ENCODE measurements at regions not wholly inside any gene's neighbourhood (a gene's known extent, or its start where the extent isn't known, plus 50 kb on each side); places are given as distances from the start of the nearest gene placed in this dataset.

DNA sequence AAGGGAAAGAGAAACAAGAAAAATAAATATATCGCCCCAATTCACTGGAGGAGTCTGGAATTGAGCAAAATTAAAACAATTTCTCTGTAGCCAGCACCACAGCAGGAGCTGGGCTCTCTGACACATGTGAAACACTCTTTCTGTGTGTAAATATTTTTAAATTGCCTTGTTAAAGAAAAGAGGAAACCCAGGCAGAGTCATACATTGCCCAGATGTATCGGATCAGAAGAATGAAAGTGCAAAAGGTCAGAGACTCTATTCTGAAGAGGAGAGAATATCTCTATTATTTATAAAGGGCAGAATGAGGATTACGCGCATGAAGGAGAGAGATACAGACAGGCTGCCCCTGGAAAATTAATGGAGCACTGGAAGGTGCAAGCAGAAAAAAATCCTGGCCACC is 127.0 kb upstream of the MAN1A1 start:
- TF ChIP-seq, protein P1, sequence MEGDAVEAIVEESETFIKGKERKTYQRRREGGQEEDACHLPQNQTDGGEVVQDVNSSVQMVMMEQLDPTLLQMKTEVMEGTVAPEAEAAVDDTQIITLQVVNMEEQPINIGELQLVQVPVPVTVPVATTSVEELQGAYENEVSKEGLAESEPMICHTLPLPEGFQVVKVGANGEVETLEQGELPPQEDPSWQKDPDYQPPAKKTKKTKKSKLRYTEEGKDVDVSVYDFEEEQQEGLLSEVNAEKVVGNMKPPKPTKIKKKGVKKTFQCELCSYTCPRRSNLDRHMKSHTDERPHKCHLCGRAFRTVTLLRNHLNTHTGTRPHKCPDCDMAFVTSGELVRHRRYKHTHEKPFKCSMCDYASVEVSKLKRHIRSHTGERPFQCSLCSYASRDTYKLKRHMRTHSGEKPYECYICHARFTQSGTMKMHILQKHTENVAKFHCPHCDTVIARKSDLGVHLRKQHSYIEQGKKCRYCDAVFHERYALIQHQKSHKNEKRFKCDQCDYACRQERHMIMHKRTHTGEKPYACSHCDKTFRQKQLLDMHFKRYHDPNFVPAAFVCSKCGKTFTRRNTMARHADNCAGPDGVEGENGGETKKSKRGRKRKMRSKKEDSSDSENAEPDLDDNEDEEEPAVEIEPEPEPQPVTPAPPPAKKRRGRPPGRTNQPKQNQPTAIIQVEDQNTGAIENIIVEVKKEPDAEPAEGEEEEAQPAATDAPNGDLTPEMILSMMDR (IDR thresholded peaks at IDR 0.05; ENCODE audit: low read depth, low read length, missing control alignments) = no peak
- no peak overlapping the region for H3K4me3 ChIP-seq (replicated peaks; ENCODE audit: low read depth, low read length)
- DNase-seq (ENCODE audit: extremely low read depth, low read depth) = no peak

DNA sequence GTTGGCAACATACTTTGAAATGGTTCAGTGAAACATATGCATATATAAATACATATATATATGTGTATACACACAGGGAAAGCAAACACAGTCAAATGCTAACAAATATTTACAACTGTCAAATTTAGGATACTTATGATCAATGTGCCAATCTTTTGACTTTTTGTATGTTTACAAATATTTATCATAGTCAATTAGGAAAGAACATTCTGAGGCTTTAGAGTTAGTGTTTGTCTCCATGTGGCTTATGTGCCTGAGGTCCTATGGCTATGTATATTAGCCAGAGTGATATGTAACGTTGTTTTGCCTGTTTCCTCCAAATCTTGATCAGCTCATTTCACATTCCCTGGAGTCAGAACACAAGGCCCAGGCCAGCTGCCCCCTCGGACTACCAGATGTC is 126.5 kb upstream of the MAN1A1 start:
- H3K4me3 ChIP-seq (replicated peaks; ENCODE audit: low read depth, low read length) = no peak overlapping the region
- no peak for DNase-seq (ENCODE audit: extremely low read depth, low read depth)
- TF ChIP-seq, protein P1 (IDR thresholded peaks at IDR 0.05; ENCODE audit: low read depth, low read length, missing control alignments) = no peak

DNA sequence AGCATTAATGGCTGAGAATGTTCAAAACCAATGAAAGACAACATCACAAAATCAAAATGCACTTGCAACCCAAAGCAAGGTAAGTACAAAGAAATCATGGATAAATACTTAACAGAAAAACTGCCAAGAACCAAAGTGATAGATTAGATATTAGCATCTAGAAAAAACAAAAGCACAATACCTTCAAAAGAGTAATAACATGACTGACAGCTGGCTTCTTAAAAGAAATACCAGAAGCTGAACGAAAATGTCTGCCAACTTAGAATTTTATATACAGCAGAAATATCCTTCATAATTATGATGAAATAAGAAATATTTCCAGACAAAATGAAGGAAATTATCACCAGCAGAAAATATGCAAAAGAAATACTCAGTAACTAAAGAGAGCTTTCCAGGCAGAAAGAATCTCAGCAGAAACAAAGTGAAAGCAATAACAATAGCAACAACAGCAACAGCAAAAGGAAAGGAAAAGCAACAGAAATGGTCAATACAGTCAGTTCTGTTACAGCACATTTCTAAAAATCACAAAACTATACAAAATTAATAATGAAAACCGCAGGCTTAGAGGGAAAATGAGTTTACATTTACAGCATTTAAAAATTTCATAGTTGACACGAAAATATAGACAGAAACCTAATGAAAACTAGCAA is 121.5 kb upstream of the MAN1A1 start:
- H3K4me3 ChIP-seq (replicated peaks; ENCODE audit: low read depth, low read length) = no peak overlapping the region
- TF ChIP-seq, protein P1 (IDR thresholded peaks at IDR 0.05; ENCODE audit: low read depth, low read length, missing control alignments) = no peak
- DNase-seq (ENCODE audit: extremely low read depth, low read depth) = no peak

DNA sequence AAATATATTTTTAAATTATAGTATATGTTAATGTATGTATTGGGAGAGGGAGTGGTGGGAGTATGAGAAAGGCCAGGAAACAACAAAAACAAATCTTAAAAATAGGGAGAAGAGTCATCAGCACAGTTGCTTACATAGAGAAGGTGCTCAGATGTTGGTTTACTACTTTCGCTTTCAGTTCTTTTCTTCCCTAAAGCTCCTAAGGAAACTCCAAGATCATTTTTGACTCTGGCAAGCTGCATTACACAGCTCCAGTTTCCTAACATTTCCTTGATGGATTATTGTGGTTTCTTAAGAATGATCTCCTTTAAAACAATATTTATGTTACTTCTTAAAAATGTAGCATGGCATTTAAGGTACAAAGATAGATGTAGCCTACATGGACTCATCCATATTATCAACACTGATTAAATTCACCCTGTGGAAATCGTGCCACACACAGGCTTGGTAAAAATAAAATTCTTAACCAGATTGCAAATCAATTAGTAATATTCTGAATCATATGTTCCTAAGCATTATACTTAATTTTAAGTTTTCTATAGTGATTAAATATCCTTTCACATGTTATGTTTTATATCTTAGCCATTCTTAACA is 118.0 kb upstream of the MAN1A1 start:
- TF ChIP-seq, protein P1 (IDR thresholded peaks at IDR 0.05; ENCODE audit: low read depth, low read length, missing control alignments) = no peak
- DNase-seq (ENCODE audit: extremely low read depth, low read depth) = no peak
- H3K4me3 ChIP-seq (replicated peaks; ENCODE audit: low read depth, low read length) = no peak overlapping the region

DNA sequence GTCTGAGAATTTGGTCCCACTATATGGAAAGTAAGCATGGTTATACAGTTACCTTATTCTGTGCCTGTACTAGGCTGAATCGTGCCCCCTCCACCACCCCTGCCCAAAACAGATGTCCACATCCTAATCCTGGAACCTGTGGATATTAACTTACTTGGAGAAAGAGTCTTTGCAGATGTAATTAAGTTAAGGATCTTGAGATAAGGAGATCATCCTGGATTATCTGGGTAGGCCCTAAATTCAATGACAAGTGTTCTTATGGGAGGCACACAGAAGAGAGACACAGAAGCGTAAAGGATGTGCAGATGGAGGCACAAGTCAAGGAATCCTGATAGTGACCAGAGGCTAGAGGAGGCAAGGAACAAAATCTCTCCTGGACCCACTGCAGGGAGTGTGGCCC is 116.7 kb upstream of the MAN1A1 start:
- TF ChIP-seq, protein P1 (IDR thresholded peaks at IDR 0.05; ENCODE audit: low read depth, low read length, missing control alignments) = no peak
- no peak for DNase-seq (ENCODE audit: extremely low read depth, low read depth)
- H3K4me3 ChIP-seq (replicated peaks; ENCODE audit: low read depth, low read length) = no peak overlapping the region

DNA sequence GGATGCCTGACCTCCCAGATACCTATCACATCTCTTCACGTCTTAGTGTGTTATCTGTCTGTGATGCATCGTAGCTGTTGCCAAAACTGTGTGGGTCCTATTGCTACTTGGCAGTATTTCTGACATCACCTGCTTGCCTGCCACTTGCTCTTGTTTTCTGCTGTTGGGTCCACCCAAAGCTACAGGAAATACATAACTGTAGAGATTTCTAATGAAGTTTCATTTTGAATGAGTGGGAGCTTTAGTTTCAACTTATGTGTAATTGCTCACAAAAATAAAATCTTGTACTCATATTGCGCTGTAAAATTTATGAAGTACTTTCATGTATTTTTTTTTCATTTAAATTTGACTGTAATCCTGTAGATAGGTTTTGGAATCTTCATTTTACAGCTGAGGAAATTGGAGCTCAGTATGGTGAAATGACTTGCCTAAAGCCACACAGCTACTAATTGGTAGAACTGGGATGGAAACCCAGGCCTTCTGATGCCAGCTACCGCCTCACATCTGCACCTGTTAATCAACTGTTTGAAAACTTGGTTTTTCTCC is 113.6 kb upstream of the MAN1A1 start:
- TF ChIP-seq, protein P1 (IDR thresholded peaks at IDR 0.05; ENCODE audit: low read depth, low read length, missing control alignments) = no peak
- DNase-seq (ENCODE audit: extremely low read depth, low read depth) = no peak
- H3K4me3 ChIP-seq (replicated peaks; ENCODE audit: low read depth, low read length) = no peak overlapping the region
